ENCODE measurements at regions not wholly inside any gene's neighbourhood (a gene's known extent, or its start where the extent isn't known, plus 50 kb on each side); places are given as distances from the start of the nearest gene placed in this dataset.

DNA sequence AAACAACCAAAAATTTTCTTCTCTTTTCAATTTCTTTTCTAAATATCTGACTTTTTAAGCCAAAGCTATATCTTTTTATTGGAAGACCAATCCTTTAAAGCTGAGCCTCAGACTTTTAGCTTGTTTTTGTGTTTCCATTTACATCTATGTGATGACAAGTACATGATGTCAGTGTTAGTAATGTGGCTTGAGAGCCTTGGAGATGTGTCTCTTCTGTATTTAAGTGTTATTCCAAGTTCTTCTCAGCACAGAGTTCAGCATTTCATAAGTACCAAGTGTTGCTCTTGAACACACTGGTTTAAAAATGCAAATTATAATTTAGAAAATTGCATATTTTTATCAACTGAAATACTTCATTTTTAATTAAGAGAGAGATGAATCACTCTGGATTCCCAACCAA, 948.9 kb upstream of the FLRT2 start:
- Mint-ChIP-seq H3K9me3 (peaks cover 11% of the 10 kb centered on the region), H3K4me3 (no peak overlapping the region), H3K4me1 (ENCODE audit: low read depth) (no peaks in the 10 kb centered on the region), H3K27ac (no peak overlapping the region), H3K36me3 (ENCODE audit: low read depth) (no peaks in the 10 kb centered on the region), H3K27me3 (no peaks in the 10 kb centered on the region)
- ChIA-PET POLR2A (no interaction called here), CTCF (no interaction called here)
- no peak overlapping the region for H3K4me3 ChIP-seq (ENCODE audit: low read length)
- intact Hi-C loops (cut with DNase I, micrococcal nuclease): no loop called here
- ATAC-seq (ENCODE audit: poor library complexity) (no peak), DNase-seq (no peak)
- no peaks in the 10 kb centered on the region for H3K27me3 ChIP-seq (ENCODE audit: control insufficient read depth in 1 of 2, insufficient read depth in 2 of 2, low read length in 2 of 2)
- no peak overlapping the region for H3K27ac ChIP-seq (ENCODE audit: low read depth in 1 of 2, low read length in 2 of 2)
- no peaks in the 10 kb centered on the region for H3K4me1 ChIP-seq (ENCODE audit: insufficient read depth, low read length)
- H3K9me3 ChIP-seq (ENCODE audit: control insufficient read depth in 1 of 2, insufficient read depth in 1 of 2, low read length in 2 of 2): peaks cover 4 to 6% of the 10 kb centered on the region in 2 experiments
- TF ChIP-seq, protein P1, sequence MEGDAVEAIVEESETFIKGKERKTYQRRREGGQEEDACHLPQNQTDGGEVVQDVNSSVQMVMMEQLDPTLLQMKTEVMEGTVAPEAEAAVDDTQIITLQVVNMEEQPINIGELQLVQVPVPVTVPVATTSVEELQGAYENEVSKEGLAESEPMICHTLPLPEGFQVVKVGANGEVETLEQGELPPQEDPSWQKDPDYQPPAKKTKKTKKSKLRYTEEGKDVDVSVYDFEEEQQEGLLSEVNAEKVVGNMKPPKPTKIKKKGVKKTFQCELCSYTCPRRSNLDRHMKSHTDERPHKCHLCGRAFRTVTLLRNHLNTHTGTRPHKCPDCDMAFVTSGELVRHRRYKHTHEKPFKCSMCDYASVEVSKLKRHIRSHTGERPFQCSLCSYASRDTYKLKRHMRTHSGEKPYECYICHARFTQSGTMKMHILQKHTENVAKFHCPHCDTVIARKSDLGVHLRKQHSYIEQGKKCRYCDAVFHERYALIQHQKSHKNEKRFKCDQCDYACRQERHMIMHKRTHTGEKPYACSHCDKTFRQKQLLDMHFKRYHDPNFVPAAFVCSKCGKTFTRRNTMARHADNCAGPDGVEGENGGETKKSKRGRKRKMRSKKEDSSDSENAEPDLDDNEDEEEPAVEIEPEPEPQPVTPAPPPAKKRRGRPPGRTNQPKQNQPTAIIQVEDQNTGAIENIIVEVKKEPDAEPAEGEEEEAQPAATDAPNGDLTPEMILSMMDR (IDR thresholded peaks at IDR 0.05): no peak
- H3K36me3 ChIP-seq (ENCODE audit: insufficient read depth, low read length): no peaks in the 10 kb centered on the region

DNA sequence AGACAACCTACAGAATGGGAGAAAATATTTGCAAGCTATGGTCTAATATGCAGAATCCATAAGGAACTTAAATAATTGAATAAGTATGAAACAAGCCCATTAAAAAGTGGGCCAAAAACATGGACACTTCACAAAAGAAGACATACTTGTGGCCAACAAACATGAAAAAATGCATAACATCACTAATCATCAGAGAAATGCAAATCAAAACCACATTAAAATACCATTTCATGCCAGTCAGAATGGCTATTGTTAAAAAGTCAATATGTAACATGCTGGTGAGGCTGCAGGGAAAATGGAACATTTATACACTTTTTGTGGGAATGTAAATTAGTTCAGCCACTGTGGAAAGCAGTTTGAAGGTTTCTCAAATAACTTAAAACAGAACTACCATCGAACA, 945.4 kb upstream of the FLRT2 start:
- CTCF ChIA-PET: no interaction called here
- H3K36me3 Mint-ChIP-seq (ENCODE audit: low read depth): no peaks in the 10 kb centered on the region

DNA sequence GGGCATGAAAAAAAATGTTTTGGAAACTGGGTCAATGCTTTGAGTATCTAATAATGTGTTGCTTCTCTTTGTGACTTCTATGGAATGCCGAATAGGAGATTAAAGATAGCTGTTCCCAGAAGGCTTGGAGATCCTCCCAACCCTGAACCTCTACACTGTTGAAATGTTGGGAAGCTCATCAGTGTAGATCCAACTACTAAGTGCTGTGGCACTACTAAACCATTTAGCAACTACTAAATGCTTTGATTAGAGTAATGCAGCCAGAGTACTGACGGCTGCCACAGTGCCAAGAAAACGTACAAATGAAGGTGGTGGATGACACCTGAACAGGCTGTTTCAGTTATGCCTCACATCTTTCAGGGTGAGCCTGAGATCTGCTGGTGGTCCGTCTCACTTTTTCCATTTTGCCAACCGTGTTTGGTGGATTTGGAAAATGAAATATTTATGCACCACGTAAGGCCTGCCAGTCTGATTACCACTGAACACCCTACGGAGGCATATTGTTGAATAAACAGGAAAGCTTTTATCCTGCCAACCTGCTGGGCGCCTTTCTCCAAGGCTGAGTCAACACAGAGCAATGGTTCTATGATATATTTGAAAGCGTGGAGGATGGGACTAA, 938.0 kb upstream of the FLRT2 start:
- H3K4me3 ChIP-seq (ENCODE audit: low read length): no peak overlapping the region
- TF ChIP-seq, protein P1 (IDR thresholded peaks at IDR 0.05): no peak
- ChIA-PET POLR2A (no interaction called here), CTCF (no interaction called here)
- H3K27me3 Mint-ChIP-seq: no peaks in the 10 kb centered on the region
- peaks cover 0 to 4% of the 10 kb centered on the region in 2 experiments for H3K9me3 ChIP-seq (ENCODE audit: control insufficient read depth in 1 of 2, insufficient read depth in 1 of 2, low read length in 2 of 2)
- H3K27ac ChIP-seq (ENCODE audit: low read depth in 1 of 2, low read length in 2 of 2): no peak overlapping the region
- no peak overlapping the region for H3K27ac Mint-ChIP-seq
- no peaks in the 10 kb centered on the region for H3K36me3 Mint-ChIP-seq (ENCODE audit: low read depth)
- no peaks in the 10 kb centered on the region for H3K36me3 ChIP-seq (ENCODE audit: insufficient read depth, low read length)
- no peaks in the 10 kb centered on the region for H3K4me1 ChIP-seq (ENCODE audit: insufficient read depth, low read length)
- peaks cover 8% of the 10 kb centered on the region for H3K9me3 Mint-ChIP-seq
- no peaks in the 10 kb centered on the region for H3K4me1 Mint-ChIP-seq (ENCODE audit: low read depth)
- no peaks in the 10 kb centered on the region for H3K27me3 ChIP-seq (ENCODE audit: control insufficient read depth in 1 of 2, insufficient read depth in 2 of 2, low read length in 2 of 2)
- no peak for ATAC-seq (ENCODE audit: poor library complexity)
- DNase-seq: no peak
- intact Hi-C loops (cut with DNase I, micrococcal nuclease): no loop called here
- H3K4me3 Mint-ChIP-seq: no peak overlapping the region

More for the DNA sequence above, 945.4 kb upstream of the FLRT2 start:
- H3K9me3 Mint-ChIP-seq: peaks cover 10% of the 10 kb centered on the region
- TF ChIP-seq, protein P1 (IDR thresholded peaks at IDR 0.05): no peak
- no peaks in the 10 kb centered on the region for H3K27me3 Mint-ChIP-seq
- no peak for DNase-seq
- no peaks in the 10 kb centered on the region for H3K36me3 ChIP-seq (ENCODE audit: insufficient read depth, low read length)
- H3K4me3 Mint-ChIP-seq: no peak overlapping the region
- no peak overlapping the region for H3K27ac ChIP-seq (ENCODE audit: low read depth in 1 of 2, low read length in 2 of 2)
- no peaks in the 10 kb centered on the region for H3K4me1 ChIP-seq (ENCODE audit: insufficient read depth, low read length)
- no peaks in the 10 kb centered on the region for H3K4me1 Mint-ChIP-seq (ENCODE audit: low read depth)
- no peak for ATAC-seq (ENCODE audit: poor library complexity)
- peaks cover 0 to 4% of the 10 kb centered on the region in 2 experiments for H3K9me3 ChIP-seq (ENCODE audit: control insufficient read depth in 1 of 2, insufficient read depth in 1 of 2, low read length in 2 of 2)
- H3K27me3 ChIP-seq (ENCODE audit: control insufficient read depth in 1 of 2, insufficient read depth in 2 of 2, low read length in 2 of 2): no peaks in the 10 kb centered on the region
- no peak overlapping the region for H3K27ac Mint-ChIP-seq
- H3K4me3 ChIP-seq (ENCODE audit: low read length): no peak overlapping the region
- intact Hi-C loops (cut with DNase I, micrococcal nuclease): no loop called here
- POLR2A ChIA-PET: no interaction called here

All from CD4-positive, alpha-beta T cell (primary cell).